ENCODE measurements at regions not wholly inside any gene's neighbourhood (a gene's known extent, or its start where the extent isn't known, plus 50 kb on each side); places are given as distances from the start of the nearest gene placed in this dataset.

DNA sequence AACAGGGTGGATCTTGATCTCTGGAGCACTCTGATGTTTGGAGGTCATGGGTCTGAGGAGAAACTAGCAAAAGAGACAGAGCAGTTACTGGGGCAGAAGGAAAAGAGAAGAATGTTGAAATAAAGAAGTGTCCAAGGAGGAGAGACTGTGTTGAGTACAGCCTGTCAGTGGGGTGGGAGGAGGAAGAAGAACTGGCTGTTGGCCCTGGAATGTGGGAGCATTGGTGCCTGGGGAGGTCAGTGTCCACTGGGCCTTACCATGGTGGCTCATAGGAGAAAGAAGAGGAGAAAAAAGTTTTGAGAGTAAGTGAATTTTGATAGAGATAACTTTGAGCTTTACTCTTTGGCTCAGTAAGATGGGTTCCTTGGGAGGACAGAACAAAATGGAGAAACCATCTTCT is 499.0 kb downstream of the TXNL1 start:
- TF ChIP-seq, protein P1, sequence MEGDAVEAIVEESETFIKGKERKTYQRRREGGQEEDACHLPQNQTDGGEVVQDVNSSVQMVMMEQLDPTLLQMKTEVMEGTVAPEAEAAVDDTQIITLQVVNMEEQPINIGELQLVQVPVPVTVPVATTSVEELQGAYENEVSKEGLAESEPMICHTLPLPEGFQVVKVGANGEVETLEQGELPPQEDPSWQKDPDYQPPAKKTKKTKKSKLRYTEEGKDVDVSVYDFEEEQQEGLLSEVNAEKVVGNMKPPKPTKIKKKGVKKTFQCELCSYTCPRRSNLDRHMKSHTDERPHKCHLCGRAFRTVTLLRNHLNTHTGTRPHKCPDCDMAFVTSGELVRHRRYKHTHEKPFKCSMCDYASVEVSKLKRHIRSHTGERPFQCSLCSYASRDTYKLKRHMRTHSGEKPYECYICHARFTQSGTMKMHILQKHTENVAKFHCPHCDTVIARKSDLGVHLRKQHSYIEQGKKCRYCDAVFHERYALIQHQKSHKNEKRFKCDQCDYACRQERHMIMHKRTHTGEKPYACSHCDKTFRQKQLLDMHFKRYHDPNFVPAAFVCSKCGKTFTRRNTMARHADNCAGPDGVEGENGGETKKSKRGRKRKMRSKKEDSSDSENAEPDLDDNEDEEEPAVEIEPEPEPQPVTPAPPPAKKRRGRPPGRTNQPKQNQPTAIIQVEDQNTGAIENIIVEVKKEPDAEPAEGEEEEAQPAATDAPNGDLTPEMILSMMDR (IDR thresholded peaks at IDR 0.05; ENCODE audit: low read depth, low read length) = no peak

DNA sequence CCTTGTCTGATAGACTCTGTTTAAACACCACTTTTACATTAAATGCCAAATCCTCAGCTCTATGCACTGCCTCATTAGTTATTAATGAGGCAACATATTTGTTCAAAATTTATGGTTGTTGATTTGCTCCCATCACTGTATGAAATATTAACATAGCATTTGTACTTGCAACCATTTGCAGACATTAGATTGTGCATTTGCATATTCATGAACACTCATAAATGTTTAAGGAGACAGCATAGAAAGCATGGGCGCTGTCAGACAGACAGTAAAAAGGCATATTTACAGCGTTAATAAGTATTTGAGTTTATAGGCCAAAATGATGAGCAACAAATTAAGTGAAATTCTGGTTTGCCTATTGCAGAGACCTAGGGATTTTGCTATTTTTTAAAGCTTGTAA is 502.3 kb downstream of the TXNL1 start:
- TF ChIP-seq, protein P1 (IDR thresholded peaks at IDR 0.05; ENCODE audit: low read depth, low read length) = no peak

More for the DNA sequence above, 499.0 kb downstream of the TXNL1 start:
- no peak overlapping the region for H3K4me3 ChIP-seq (ENCODE audit: low read depth, low read length)

DNA sequence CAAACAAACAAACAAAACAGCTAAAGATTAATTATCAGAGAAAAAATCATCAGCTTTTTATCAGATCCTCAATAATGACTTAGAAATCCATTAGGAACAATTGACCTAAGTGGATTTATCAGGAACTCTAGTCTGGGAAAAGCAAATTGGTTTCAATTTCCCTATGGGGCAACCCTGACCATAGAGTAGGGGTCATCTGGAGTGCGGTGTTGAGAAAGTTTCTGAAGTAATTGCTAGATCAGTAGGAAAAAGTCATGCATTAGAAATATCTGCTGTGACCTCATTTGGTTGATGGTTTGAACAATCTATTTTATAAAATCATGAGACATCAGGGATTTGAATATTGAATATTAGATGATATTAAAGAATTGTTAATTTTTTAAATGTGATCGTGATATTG is 507.9 kb downstream of the TXNL1 start:
- TF ChIP-seq, protein P1 (IDR thresholded peaks at IDR 0.05; ENCODE audit: low read depth, low read length) = no peak
- H3K4me3 ChIP-seq (ENCODE audit: low read depth, low read length) = no peak overlapping the region

More for the DNA sequence above, 502.3 kb downstream of the TXNL1 start:
- H3K4me3 ChIP-seq (ENCODE audit: low read depth, low read length) = no peak overlapping the region

DNA sequence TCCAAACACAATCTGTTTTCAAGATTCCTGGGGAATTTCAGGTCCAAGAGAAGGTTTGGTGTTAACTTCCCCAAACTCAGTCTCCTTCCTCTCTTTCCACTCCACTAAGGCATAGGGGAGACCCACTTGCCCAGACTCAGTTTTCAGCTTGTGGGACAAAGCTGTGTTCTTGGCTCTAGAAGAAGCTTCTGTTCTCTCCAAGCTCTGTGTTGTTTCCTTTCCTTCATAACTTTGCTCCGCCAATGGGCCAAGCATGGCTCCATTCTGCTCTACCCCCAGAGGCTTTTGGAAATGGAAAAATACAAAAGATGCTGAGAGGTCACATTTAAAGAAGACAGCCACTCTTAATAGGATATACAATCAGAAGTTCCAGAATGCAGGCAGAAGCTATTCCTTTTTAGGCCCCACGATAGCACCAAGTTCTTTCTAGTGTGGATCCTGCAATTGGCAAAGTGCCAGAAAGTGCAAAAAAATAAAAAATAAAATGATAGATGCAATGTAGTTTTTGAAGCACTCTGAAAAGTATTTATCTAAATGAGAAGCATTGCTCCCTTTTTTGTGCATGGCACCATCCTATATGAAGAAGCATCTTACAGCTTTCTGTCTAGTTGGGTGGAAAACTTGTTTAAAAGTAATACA is 510.1 kb downstream of the TXNL1 start:
- TF ChIP-seq, protein P1 (IDR thresholded peaks at IDR 0.05; ENCODE audit: low read depth, low read length) = no peak
- H3K4me3 ChIP-seq (ENCODE audit: low read depth, low read length) = no peak overlapping the region

DNA sequence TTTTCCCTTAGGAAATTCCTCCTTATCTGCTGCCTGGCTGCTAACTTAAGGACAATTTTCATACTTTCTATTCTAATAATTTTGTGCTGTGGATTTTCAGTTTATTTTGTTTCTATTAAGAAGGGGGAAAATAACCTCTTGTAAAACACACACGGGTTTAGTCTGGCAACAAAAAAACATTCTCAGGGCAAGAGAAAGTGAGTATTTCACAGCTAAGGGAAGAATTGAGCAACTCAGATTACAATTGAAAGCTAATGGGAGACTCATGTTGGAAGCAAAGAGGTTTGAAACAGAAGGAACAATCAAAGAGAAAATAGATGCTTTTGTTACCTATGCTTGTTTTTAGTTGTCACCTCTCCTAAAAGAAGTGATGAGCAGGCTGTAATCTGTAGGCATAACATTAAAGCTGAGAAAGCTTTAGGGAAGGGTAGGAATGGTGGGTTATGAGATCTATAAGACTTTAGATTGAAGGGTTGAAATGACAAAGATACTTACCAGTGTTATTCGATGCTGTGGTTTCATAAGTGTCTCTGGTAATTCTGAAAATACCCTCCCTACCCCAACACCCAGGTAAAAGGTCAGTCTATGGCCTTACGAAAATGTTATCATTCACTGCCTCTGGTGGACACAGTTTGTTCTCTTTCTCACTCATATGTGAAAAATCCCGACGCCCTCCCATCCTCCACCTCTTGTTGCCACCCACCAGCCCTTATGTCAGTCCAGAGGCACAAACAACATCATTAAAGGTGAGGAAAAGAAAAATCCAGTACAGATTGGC is 510.9 kb downstream of the TXNL1 start:
- H3K4me3 ChIP-seq (ENCODE audit: low read depth, low read length) = no peak overlapping the region
- TF ChIP-seq, protein P1 (IDR thresholded peaks at IDR 0.05; ENCODE audit: low read depth, low read length) = no peak

DNA sequence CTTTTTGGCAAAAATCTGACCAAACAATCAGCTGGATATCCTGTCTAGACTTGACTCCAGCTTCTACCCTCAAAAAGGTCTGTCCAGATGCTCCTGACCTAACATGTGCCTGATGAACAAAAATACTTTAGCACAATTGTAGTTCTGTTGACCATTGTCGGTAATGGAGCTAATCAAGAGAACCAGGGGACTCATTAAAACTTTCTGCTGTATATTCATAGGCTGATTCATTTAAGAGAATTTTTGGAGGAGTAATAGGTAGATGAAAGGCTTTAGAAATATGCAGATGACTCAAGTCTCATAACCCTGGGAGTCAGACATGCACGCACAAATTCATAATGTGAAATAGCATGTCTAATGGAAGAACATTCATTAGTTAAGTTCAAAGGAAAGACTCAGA is 514.2 kb downstream of the TXNL1 start:
- no peak overlapping the region for H3K4me3 ChIP-seq (ENCODE audit: low read depth, low read length)
- TF ChIP-seq, protein P1 (IDR thresholded peaks at IDR 0.05; ENCODE audit: low read depth, low read length) = no peak

DNA sequence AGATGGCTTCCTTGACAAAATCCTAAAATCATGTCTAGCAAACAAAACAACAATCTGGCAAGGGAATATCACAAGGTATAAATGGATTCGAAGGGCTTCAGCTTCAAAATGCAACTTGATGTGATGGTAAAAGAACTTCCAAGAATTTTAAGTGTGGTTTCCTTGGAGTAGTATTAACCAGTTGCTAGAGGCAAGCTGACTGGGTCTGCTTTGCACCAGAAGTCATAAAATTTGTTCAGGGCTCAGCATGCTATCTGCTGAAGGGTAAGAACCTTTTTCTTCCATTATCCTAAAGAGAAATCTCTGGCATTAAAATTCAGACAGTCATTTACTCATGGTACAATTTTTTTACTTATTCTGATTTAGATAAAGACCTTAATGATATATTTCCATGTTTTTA is 516.7 kb downstream of the TXNL1 start:
- H3K4me3 ChIP-seq (ENCODE audit: low read depth, low read length) = no peak overlapping the region
- TF ChIP-seq, protein P1 (IDR thresholded peaks at IDR 0.05; ENCODE audit: low read depth, low read length) = no peak

Measured in WI38 (cell line).